PC-3 (cell line): ENCODE measurements at regions not wholly inside any gene's neighbourhood (a gene's known extent, or its start where the extent isn't known, plus 50 kb on each side); places are given as distances from the start of the nearest gene placed in this dataset.

Experiments used
- ATAC-seq: fragments of 200-7000 bp; cut with Tn5 transposase; 2 replicates; pipeline ENCODE4 v1.9.1; 2020; ENCODE audit warnings: mild to moderate bottlenecking, moderate library complexity
- BruUV-seq: library from RNA; stranded (reverse); fragments of 400-500 nt; replicated peaks from 2 replicates; lab custom pipeline; 2021; lab: Mats Ljungman, UMichigan
- CTCF ChIA-PET: fragments of 300-600 bp; sonication (Branson Sonifier 250); formaldehyde crosslinking; loops from one replicate; lab custom pipeline; 2022; ENCODE audit warnings: antibody characterized with exemption; lab: Charles Lee
- POLR2A ChIA-PET: fragments of 300-600 bp; sonication (Branson Sonifier 250); formaldehyde crosslinking; loops from one replicate; lab custom pipeline; 2022; ENCODE audit warnings: antibody characterized with exemption; ENCODE audit not compliant: unreplicated experiment; lab: Charles Lee
- DNase-seq: peaks from one replicate; pipeline ENCODE4 v3.0.0-alpha.2; 2015
- H2AFZ ChIP-seq: fragments of 300-600 bp; sonication (generic); 2 replicates; pipeline ENCODE4 v1.6.0; 2016; ENCODE audit warnings: antibody characterized with exemption, low read length
- H3F3A ChIP-seq: fragments of 300-600 bp; sonication (generic); one replicate; pipeline ENCODE4 v1.6.0; 2017; ENCODE audit warnings: antibody characterized with exemption, low read length, control low read depth, mild to moderate bottlenecking; ENCODE audit not compliant: unreplicated experiment
- H3K27ac ChIP-seq: fragments of 300-600 bp; sonication (generic); 2 replicates; pipeline ENCODE4 v1.5.1; 2016; ENCODE audit warnings: mild to moderate bottlenecking, low read length
- H3K27me3 ChIP-seq: fragments of 300-600 bp; sonication (generic); 2 replicates; pipeline ENCODE4 v1.6.1; 2016; ENCODE audit warnings: low read length, mixed read lengths
- H3K36me3 ChIP-seq: fragments of 300-600 bp; sonication (generic); 2 replicates; pipeline ENCODE4 v1.6.1; 2016; ENCODE audit warnings: low read depth, mixed run types, low read length, mixed read lengths
- H3K4me1 ChIP-seq: fragments of 300-600 bp; sonication (generic); 2 replicates; pipeline ENCODE4 v1.5.1; 2016; ENCODE audit warnings: low read length; ENCODE audit not compliant: insufficient read depth
- H3K4me2 ChIP-seq: fragments of 300-600 bp; sonication (generic); 2 replicates; pipeline ENCODE4 v1.6.0; 2016; ENCODE audit warnings: low read length
- H3K4me3 ChIP-seq: fragments of 300-600 bp; sonication (generic); 2 replicates; pipeline ENCODE4 v1.5.1; 2016; ENCODE audit warnings: mild to moderate bottlenecking, low read length, mixed read lengths
- H3K79me2 ChIP-seq: fragments of 300-600 bp; sonication (generic); 2 replicates; pipeline ENCODE4 v1.6.1; 2017; ENCODE audit warnings: low read length, mixed read lengths
- H3K9ac ChIP-seq: fragments of 300-600 bp; sonication (generic); 2 replicates; pipeline ENCODE4 v1.6.0; 2016; ENCODE audit warnings: mild to moderate bottlenecking, low read length
- H3K9me2 ChIP-seq: fragments of 300-600 bp; sonication (generic); replicated peaks from 2 replicates; pipeline ENCODE4 v1.6.1; 2016; ENCODE audit warnings: mixed run types, low read length, mixed read lengths
- H3K9me3 ChIP-seq: fragments of 300-600 bp; sonication (generic); 2 replicates; pipeline ENCODE4 v1.6.1; 2016; ENCODE audit warnings: low read length, mixed read lengths
- H4K20me1 ChIP-seq: fragments of 300-600 bp; sonication (generic); 2 replicates; pipeline ENCODE4 v1.6.1; 2016; ENCODE audit warnings: low read length, mixed read lengths
- EZH2 ChIP-seq: fragments of 300-600 bp; sonication (generic); IDR thresholded peaks from one replicate; pipeline ENCODE4 v1.6.1; 2017; ENCODE audit warnings: antibody characterized with exemption, mild to moderate bottlenecking, low read length; ENCODE audit not compliant: unreplicated experiment
- EZH2phosphoT487 ChIP-seq: fragments of 300-600 bp; sonication (generic); IDR thresholded peaks from 2 replicates; pipeline ENCODE4 v1.6.1; 2018; ENCODE audit warnings: mild to moderate bottlenecking, antibody characterized with exemption, low read length, borderline replicate concordance
- intact Hi-C: fragments of 100-400 bp; cut with micrococcal nuclease; formaldehyde crosslinking; loops from 2 replicates; pipeline ENCODE4 v1.9.0; 2023
- TF ChIP-seq, protein P1 (sequence below): fragments of 300-600 bp; sonication (generic); conservative IDR thresholded peaks from 2 replicates; pipeline ENCODE4 v1.5.1; 2017; ENCODE audit warnings: antibody characterized with exemption, low read depth, mild to moderate bottlenecking, low read length

DNA sequence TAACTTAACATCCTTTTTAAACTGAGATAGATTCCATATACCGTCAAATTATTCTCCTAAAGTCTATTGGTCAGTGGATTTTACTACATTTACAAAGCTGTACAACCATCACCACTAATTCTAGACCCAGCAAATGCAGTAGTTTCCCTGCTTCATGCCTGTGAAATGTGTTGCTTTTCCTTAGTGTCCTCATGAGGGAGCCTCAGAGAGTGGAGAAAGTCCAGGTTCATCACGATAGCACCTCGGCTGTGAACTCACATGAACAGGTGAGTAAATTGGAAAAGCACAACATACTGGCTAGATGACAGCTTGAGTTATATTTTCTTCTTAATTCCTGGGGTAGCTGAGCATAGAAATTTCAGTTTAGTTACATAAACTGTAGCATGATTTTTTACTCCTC is 653.7 kb downstream of the MTRR start:
- no peaks in the 10 kb centered on the region for H3K27me3 ChIP-seq
- DNase-seq (peak; percentile 43), ATAC-seq (no peak)
- no peak overlapping the region for H3K4me3 ChIP-seq
- no peak overlapping the region for H3K27ac ChIP-seq
- H3K9me2 ChIP-seq, result no peaks in the 10 kb centered on the region
- no peak overlapping the region for H2AFZ ChIP-seq
- no peaks in the 10 kb centered on the region for H3K36me3 ChIP-seq
- POLR2A ChIA-PET, result no interaction called here
- no peak overlapping the region for H3K9ac ChIP-seq
- H3K4me1 ChIP-seq, result no peaks in the 10 kb centered on the region
- H3K4me2 ChIP-seq, result no peak overlapping the region
- no peaks in the 10 kb centered on the region for H3F3A ChIP-seq
- H4K20me1 ChIP-seq, result no peaks in the 10 kb centered on the region
- CTCF ChIA-PET, result no interaction called here
- intact Hi-C loops, result no loop called here
- H3K9me3 ChIP-seq, result no peaks in the 10 kb centered on the region
- no peak for TF ChIP-seq EZH2
- TF ChIP-seq, protein P1, sequence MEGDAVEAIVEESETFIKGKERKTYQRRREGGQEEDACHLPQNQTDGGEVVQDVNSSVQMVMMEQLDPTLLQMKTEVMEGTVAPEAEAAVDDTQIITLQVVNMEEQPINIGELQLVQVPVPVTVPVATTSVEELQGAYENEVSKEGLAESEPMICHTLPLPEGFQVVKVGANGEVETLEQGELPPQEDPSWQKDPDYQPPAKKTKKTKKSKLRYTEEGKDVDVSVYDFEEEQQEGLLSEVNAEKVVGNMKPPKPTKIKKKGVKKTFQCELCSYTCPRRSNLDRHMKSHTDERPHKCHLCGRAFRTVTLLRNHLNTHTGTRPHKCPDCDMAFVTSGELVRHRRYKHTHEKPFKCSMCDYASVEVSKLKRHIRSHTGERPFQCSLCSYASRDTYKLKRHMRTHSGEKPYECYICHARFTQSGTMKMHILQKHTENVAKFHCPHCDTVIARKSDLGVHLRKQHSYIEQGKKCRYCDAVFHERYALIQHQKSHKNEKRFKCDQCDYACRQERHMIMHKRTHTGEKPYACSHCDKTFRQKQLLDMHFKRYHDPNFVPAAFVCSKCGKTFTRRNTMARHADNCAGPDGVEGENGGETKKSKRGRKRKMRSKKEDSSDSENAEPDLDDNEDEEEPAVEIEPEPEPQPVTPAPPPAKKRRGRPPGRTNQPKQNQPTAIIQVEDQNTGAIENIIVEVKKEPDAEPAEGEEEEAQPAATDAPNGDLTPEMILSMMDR, result peak; percentile 53
- no TSS peak for BruUV-seq
- no peaks in the 10 kb centered on the region for H3K79me2 ChIP-seq

DNA sequence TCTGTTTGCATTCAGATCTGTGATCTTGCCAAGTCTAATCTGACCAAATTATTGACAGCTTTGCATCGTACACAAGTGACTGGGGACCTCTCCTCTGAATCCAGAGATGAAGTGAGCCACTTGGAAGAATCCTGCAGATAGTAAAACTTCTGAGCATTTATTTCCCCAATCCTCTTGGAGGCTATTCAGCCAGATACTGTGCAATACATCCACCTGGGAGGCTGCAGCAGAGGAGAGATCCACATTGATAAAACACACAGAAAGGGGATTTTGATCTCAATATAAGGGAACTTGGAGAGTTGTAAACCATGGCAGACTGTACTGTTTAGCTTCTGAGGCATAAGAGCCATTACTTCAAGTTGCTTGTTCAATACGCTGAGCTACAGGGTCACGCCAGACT is 654.6 kb downstream of the MTRR start:
- Histone ChIP-seq H3K4me1 (no peaks in the 10 kb centered on the region), H2AFZ (no peak overlapping the region), H3K9ac (no peak overlapping the region), H3F3A (no peaks in the 10 kb centered on the region), H3K9me3 (no peaks in the 10 kb centered on the region), H3K79me2 (no peaks in the 10 kb centered on the region), H3K9me2 (no peaks in the 10 kb centered on the region), H3K36me3 (no peaks in the 10 kb centered on the region), H3K4me2 (no peak overlapping the region), H4K20me1 (no peaks in the 10 kb centered on the region), H3K27me3 (no peaks in the 10 kb centered on the region), H3K27ac (no peak overlapping the region), H3K4me3 (no peak overlapping the region)
- no peak for ATAC-seq
- no TSS peak for BruUV-seq
- CTCF ChIA-PET, result no interaction called here
- DNase-seq, result no peak
- POLR2A ChIA-PET, result no interaction called here
- TF ChIP-seq EZH2phosphoT487 (no peak), EZH2 (no peak)
- TF ChIP-seq, protein P1, result no peak
- intact Hi-C loops, result no loop called here

DNA sequence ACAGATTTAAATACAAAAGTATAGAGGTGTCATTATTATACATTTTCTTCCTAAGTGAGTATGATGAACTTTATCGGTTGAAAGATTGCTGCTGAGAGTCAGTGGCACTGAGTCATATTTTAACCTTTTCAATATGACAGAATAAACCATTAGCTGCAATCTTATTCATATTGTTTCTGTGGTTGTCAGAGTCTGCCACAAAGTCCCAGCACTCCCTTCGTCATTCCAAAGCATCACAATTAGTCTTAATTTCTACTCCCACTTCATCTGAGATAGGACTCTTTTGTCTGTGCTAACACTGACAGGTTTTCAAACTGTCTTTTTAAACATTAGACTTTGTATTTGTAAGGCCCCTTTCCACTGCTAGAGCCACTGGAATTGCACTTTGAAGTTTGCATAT is 656.9 kb downstream of the MTRR start:
- ChIA-PET POLR2A (no interaction called here), CTCF (no interaction called here)
- H3K27me3 ChIP-seq, result no peaks in the 10 kb centered on the region
- BruUV-seq, result no TSS peak
- DNase-seq, result no peak
- no peak overlapping the region for H3K27ac ChIP-seq
- H2AFZ ChIP-seq, result no peak overlapping the region
- no peak overlapping the region for H3K4me3 ChIP-seq
- no peaks in the 10 kb centered on the region for H4K20me1 ChIP-seq
- TF ChIP-seq EZH2 (no peak), EZH2phosphoT487 (no peak)
- TF ChIP-seq, protein P1, result no peak
- no peak overlapping the region for H3K9ac ChIP-seq
- no peaks in the 10 kb centered on the region for H3K79me2 ChIP-seq
- no peaks in the 10 kb centered on the region for H3K36me3 ChIP-seq
- H3K4me2 ChIP-seq, result no peak overlapping the region
- no peaks in the 10 kb centered on the region for H3K4me1 ChIP-seq
- ATAC-seq, result no peak
- no peaks in the 10 kb centered on the region for H3K9me2 ChIP-seq
- no peaks in the 10 kb centered on the region for H3K9me3 ChIP-seq
- H3F3A ChIP-seq, result no peaks in the 10 kb centered on the region
- intact Hi-C loops, result no loop called here
